SK-N-SH treated with all-trans-retinoic acid at 6 μM for 48 hours (cell line): ENCODE measurements at regions not wholly inside any gene's neighbourhood (a gene's known extent, or its start where the extent isn't known, plus 50 kb on each side); places are given as distances from the start of the nearest gene placed in this dataset.

ENCODE experiments used
- ATAC-seq: fragments of 200-7000 bp; cut with Tn5 transposase; 3 replicates; pipeline ENCODE4 v1.9.1; 2020; ENCODE audit warnings: mild to moderate bottlenecking, moderate library complexity
- ARNTL ChIP-seq: fragments of 450-650 bp; formaldehyde crosslinking; IDR thresholded peaks from 2 replicates; pipeline ENCODE4 v1.5.0; 2020; ENCODE audit warnings: low read depth, mild to moderate bottlenecking, moderate library complexity, borderline replicate concordance
- BACH2 ChIP-seq: fragments of 250-450 bp; sonication (Bioruptor Pico); IDR thresholded peaks from 2 replicates; pipeline ENCODE4 v1.9.0; 2021; ENCODE audit warnings: mild to moderate bottlenecking, borderline replicate concordance
- CSDC2 ChIP-seq: fragments of 250-450 bp; sonication (Bioruptor Pico); IDR thresholded peaks from 2 replicates; pipeline ENCODE4 v1.5.0; 2020; ENCODE audit warnings: mild to moderate bottlenecking, moderate library complexity
- ESRRG ChIP-seq: fragments of 250-450 bp; sonication (Bioruptor Pico); IDR thresholded peaks from 2 replicates; pipeline ENCODE4 v1.6.1; 2021; ENCODE audit warnings: mild to moderate bottlenecking
- GLIS3 ChIP-seq: fragments of 250-450 bp; sonication (Bioruptor Pico); IDR thresholded peaks from 2 replicates; pipeline ENCODE4 v1.5.0; 2020; ENCODE audit warnings: mild to moderate bottlenecking, moderate library complexity
- OSR1 ChIP-seq: fragments of 250-450 bp; sonication (Bioruptor Pico); IDR thresholded peaks from 2 replicates; pipeline ENCODE4 v1.8.0; 2022; ENCODE audit warnings: moderate library complexity, mild to moderate bottlenecking, inconsistent platforms
- POU6F1 ChIP-seq: fragments of 250-450 bp; sonication (Bioruptor Pico); IDR thresholded peaks from 2 replicates; pipeline ENCODE4 v1.8.0; 2021; ENCODE audit warnings: low read depth, mild to moderate bottlenecking, moderate library complexity, borderline replicate concordance
- RARB ChIP-seq: fragments of 250-450 bp; sonication (Bioruptor Pico); IDR thresholded peaks from 2 replicates; pipeline ENCODE4 v1.8.0; 2021; ENCODE audit warnings: mild to moderate bottlenecking, moderate library complexity
- SNAI2 ChIP-seq: fragments of 250-450 bp; sonication (Bioruptor Pico); IDR thresholded peaks from 2 replicates; pipeline ENCODE4 v1.5.0; 2020; ENCODE audit warnings: mild to moderate bottlenecking, moderate library complexity
- TCF4 ChIP-seq: fragments of 250-450 bp; sonication (Bioruptor Pico); IDR thresholded peaks from 2 replicates; pipeline ENCODE4 v1.8.0; 2021; ENCODE audit warnings: mild to moderate bottlenecking, moderate library complexity, borderline replicate concordance
- TOX ChIP-seq: fragments of 250-450 bp; sonication (Bioruptor Pico); IDR thresholded peaks from 2 replicates; pipeline ENCODE4 v1.8.0; 2021; ENCODE audit warnings: mild to moderate bottlenecking, moderate library complexity, borderline replicate concordance
- TSHZ2 ChIP-seq: fragments of 250-450 bp; sonication (Bioruptor Pico); IDR thresholded peaks from 2 replicates; pipeline ENCODE4 v1.5.0; 2020; ENCODE audit warnings: mild to moderate bottlenecking, moderate library complexity
- ZC3H10 ChIP-seq: fragments of 250-450 bp; sonication (Bioruptor Pico); IDR thresholded peaks from 2 replicates; pipeline ENCODE4 v1.5.1; 2021; ENCODE audit warnings: mild to moderate bottlenecking, moderate library complexity
- ZFP3 ChIP-seq: fragments of 250-450 bp; sonication (Bioruptor Pico); IDR thresholded peaks from 2 replicates; pipeline ENCODE4 v1.5.0; 2020; ENCODE audit warnings: mild to moderate bottlenecking, moderate library complexity
- ZFP30 ChIP-seq: fragments of 450-650 bp; formaldehyde crosslinking; IDR thresholded peaks from 2 replicates; pipeline ENCODE4 v1.5.0; 2022; ENCODE audit warnings: mild to moderate bottlenecking, moderate library complexity
- ZNF565 ChIP-seq: fragments of 450-650 bp; formaldehyde crosslinking; conservative IDR thresholded peaks from 2 replicates; pipeline ENCODE4 v1.5.0; 2020; ENCODE audit warnings: low read depth, mild to moderate bottlenecking, moderate library complexity
- ZNF70 ChIP-seq: fragments of 450-650 bp; formaldehyde crosslinking; IDR thresholded peaks from 2 replicates; pipeline ENCODE4 v1.5.0; 2020; ENCODE audit warnings: mild to moderate bottlenecking, moderate library complexity
- TF ChIP-seq, protein P1 (sequence below): fragments of 250-450 bp; sonication (Bioruptor Pico); IDR thresholded peaks from 2 replicates; pipeline ENCODE4 v1.5.1; 2021; ENCODE audit warnings: mild to moderate bottlenecking, moderate library complexity
- TF ChIP-seq, protein P2 (sequence below): fragments of 250-450 bp; sonication (Bioruptor Pico); IDR thresholded peaks from 2 replicates; pipeline ENCODE4 v1.5.1; 2020; ENCODE audit warnings: low read depth, mild to moderate bottlenecking, moderate library complexity

DNA sequence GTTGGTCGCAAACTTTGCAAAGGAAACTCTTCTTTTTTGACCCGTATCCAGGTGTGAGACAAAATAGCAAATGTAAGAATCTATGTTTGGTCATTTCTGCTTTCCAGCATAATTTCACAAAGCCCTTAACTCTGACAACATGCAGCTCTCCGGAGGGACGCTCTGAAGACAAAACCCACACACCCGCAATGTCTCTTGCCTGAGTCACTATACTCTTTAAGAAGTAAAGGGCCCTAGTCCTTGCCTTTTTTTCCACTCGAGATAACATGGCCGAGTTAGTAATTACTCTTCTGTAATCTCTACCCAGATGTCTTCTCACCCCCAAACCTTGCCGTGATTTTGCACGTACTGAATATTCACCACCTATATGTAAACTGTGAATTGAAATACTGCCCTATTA is 115.7 kb upstream of the ADAMTS9 start:
- ATAC-seq, result no peak
- TF ChIP-seq TOX (CRISPR knock-in tag) (no peak), ARNTL (no peak), GLIS3 (CRISPR knock-in tag) (no peak), POU6F1 (CRISPR knock-in tag) (no peak), TCF4 (CRISPR knock-in tag) (no peak), ZC3H10 (no peak), SNAI2 (CRISPR knock-in tag) (no peak), RARB (no peak), OSR1 (CRISPR knock-in tag) (no peak), BACH2 (CRISPR knock-in tag) (no peak), ZNF565 (CRISPR knock-in tag) (no peak), CSDC2 (CRISPR knock-in tag) (no peak)
- TF ChIP-seq, protein P1, sequence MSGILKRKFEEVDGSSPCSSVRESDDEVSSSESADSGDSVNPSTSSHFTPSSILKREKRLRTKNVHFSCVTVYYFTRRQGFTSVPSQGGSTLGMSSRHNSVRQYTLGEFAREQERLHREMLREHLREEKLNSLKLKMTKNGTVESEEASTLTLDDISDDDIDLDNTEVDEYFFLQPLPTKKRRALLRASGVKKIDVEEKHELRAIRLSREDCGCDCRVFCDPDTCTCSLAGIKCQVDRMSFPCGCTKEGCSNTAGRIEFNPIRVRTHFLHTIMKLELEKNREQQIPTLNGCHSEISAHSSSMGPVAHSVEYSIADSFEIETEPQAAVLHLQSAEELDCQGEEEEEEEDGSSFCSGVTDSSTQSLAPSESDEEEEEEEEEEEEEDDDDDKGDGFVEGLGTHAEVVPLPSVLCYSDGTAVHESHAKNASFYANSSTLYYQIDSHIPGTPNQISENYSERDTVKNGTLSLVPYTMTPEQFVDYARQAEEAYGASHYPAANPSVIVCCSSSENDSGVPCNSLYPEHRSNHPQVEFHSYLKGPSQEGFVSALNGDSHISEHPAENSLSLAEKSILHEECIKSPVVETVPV (CRISPR knock-in tag), result no peak
- TF ChIP-seq, protein P2, sequence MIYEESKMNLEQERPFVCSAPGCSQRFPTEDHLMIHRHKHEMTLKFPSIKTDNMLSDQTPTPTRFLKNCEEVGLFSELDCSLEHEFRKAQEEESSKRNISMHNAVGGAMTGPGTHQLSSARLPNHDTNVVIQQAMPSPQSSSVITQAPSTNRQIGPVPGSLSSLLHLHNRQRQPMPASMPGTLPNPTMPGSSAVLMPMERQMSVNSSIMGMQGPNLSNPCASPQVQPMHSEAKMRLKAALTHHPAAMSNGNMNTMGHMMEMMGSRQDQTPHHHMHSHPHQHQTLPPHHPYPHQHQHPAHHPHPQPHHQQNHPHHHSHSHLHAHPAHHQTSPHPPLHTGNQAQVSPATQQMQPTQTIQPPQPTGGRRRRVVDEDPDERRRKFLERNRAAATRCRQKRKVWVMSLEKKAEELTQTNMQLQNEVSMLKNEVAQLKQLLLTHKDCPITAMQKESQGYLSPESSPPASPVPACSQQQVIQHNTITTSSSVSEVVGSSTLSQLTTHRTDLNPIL (CRISPR knock-in tag), result no peak
- TF ChIP-seq, all 23 proteins: peak for 0

- ATAC-seq, result no peak
- TF ChIP-seq ZFP30 (CRISPR knock-in tag), result no peak
- no peak for TF ChIP-seq ZNF70 (CRISPR knock-in tag)
- no peak for TF ChIP-seq RARB
- TF ChIP-seq CSDC2 (CRISPR knock-in tag), result no peak
- no peak for TF ChIP-seq ZFP3 (CRISPR knock-in tag)
- no peak for TF ChIP-seq BACH2 (CRISPR knock-in tag)
- TF ChIP-seq, protein P1 (CRISPR knock-in tag), result no peak
- no peak for TF ChIP-seq TSHZ2 (CRISPR knock-in tag)
- TF ChIP-seq ESRRG, result no peak
- no peak for TF ChIP-seq GLIS3 (CRISPR knock-in tag)
- TF ChIP-seq OSR1 (CRISPR knock-in tag), result no peak
- TF ChIP-seq POU6F1 (CRISPR knock-in tag), result no peak
- TF ChIP-seq, protein P2 (CRISPR knock-in tag), result no peak
Measured at GRCh38 chr3:64802460-64802859, 114.7 kb upstream of the ADAMTS9 start.
